ENCODE measurements at regions not wholly inside any gene's neighbourhood (a gene's known extent, or its start where the extent isn't known, plus 50 kb on each side); places are given as distances from the start of the nearest gene placed in this dataset.

DNA sequence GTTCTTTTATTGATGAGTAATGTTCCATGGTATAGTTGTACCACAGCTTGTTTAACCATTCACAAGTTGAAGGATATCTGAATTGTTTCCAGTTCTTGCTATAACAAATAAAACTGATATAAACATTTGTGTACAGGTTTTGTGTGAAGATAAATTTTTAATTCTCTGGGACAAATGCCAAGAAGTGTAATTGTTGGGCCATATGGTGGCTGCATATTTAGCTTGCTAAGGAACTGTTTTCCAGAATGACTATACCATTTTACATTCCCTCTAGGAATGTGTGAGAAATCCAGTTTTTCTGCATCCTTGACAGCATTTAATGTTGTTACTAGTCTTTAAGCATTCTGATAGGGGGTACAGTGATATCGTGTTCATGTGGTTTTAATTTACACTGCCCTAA lies 368.5 kb downstream of the KIF2B start:
- WGBS = 88% methylated on average over 1 of the region's 1 CpG
- Histone ChIP-seq H3K4me1 (ENCODE audit: control insufficient read depth in 4 of 4, insufficient read depth in 4 of 4, low read length in 3 of 4) (no peaks in the 10 kb centered on the region), H3K36me3 (ENCODE audit: control insufficient read depth in 4 of 4, insufficient read depth in 3 of 4, low read depth in 1 of 4, low read length in 3 of 4) (no peaks in the 10 kb centered on the region), H3K27me3 (ENCODE audit: control insufficient read depth in 4 of 4, insufficient read depth in 4 of 4, low read length in 3 of 4) (peaks cover 0 to 6% (median 0%) of the 10 kb centered on the region in 4 donors), H3K4me3 (ENCODE audit: low read depth in 1 of 3, low read length in 3 of 3) (no peak overlapping the region), H3K9me3 (ENCODE audit: control insufficient read depth in 4 of 4, low read length in 3 of 4) (no peaks in the 10 kb centered on the region), H3K27ac (ENCODE audit: low read depth in 1 of 2, low read length in 2 of 2) (no peak overlapping the region), H3K9ac (ENCODE audit: low read depth in 1 of 2, low read length in 2 of 2) (no peak overlapping the region)
- no peak for DNase-seq (ENCODE audit: low spot score)
- TF ChIP-seq TAF1 (conservative IDR thresholded peaks at IDR 0.05) (no peak), JUND (IDR thresholded peaks at IDR 0.05) (no peak), HNF4A (conservative IDR thresholded peaks at IDR 0.05) (no peak), RXRA (IDR thresholded peaks at IDR 0.05) (no peak), HNF4G (IDR thresholded peaks at IDR 0.05) (no peak), RAD21 (IDR thresholded peaks at IDR 0.05) (no peak), FOXA1 (IDR thresholded peaks at IDR 0.05) (no peak), EGR1 (IDR thresholded peaks at IDR 0.05; ENCODE audit: low read depth in 2 of 2) (no peak), CTCF (IDR thresholded peaks at IDR 0.05; ENCODE audit: low read depth, low read length, missing input control) (no peak)
- TF ChIP-seq, protein P1, sequence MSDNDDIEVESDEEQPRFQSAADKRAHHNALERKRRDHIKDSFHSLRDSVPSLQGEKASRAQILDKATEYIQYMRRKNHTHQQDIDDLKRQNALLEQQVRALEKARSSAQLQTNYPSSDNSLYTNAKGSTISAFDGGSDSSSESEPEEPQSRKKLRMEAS (IDR thresholded peaks at IDR 0.05) = no peak
- TF ChIP-seq, protein P2, sequence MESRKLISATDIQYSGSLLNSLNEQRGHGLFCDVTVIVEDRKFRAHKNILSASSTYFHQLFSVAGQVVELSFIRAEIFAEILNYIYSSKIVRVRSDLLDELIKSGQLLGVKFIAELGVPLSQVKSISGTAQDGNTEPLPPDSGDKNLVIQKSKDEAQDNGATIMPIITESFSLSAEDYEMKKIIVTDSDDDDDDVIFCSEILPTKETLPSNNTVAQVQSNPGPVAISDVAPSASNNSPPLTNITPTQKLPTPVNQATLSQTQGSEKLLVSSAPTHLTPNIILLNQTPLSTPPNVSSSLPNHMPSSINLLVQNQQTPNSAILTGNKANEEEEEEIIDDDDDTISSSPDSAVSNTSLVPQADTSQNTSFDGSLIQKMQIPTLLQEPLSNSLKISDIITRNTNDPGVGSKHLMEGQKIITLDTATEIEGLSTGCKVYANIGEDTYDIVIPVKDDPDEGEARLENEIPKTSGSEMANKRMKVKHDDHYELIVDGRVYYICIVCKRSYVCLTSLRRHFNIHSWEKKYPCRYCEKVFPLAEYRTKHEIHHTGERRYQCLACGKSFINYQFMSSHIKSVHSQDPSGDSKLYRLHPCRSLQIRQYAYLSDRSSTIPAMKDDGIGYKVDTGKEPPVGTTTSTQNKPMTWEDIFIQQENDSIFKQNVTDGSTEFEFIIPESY (IDR thresholded peaks at IDR 0.05) = no peak
- TF ChIP-seq, protein P3, sequence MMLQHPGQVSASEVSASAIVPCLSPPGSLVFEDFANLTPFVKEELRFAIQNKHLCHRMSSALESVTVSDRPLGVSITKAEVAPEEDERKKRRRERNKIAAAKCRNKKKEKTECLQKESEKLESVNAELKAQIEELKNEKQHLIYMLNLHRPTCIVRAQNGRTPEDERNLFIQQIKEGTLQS (IDR thresholded peaks at IDR 0.05) = no peak

DNA sequence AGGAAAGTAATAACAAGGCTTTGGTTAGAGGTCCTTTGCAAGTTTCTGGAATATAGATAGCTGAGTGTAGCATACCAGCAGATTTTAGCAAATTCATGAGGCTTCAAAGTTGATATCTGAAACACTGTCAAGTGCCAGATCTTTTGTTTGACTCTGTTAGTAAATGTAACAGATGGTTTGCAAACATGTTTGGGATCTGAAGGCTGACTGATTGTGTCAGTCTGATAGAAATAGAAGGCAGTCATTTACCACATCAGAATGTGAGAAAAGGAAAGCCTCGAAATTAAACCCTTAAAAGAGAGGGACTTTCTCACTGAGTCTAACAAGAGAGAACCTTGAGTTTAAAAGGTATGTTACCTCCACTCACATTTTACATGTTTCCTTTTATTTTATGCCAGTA lies 371.5 kb downstream of the KIF2B start:
- TF ChIP-seq, protein P2 (IDR thresholded peaks at IDR 0.05) = no peak
- TF ChIP-seq YY1 (IDR thresholded peaks at IDR 0.05) (no peak), FOXA1 (IDR thresholded peaks at IDR 0.05) (no peak), TAF1 (conservative IDR thresholded peaks at IDR 0.05) (no peak), REST (IDR thresholded peaks at IDR 0.05) (no peak), EGR1 (IDR thresholded peaks at IDR 0.05; ENCODE audit: low read depth in 2 of 2) (no peak), JUND (IDR thresholded peaks at IDR 0.05) (no peak), CTCF (IDR thresholded peaks at IDR 0.05; ENCODE audit: low read depth, low read length, missing input control) (no peak), GABPA (IDR thresholded peaks at IDR 0.05 in 1 of 2, conservative IDR thresholded peaks at IDR 0.05 in 1 of 2) (no peak)
- TF ChIP-seq, protein P3 (IDR thresholded peaks at IDR 0.05) = no peak
- TF ChIP-seq, protein P1 (IDR thresholded peaks at IDR 0.05) = no peak
- Histone ChIP-seq H3K9me3 (ENCODE audit: control insufficient read depth in 4 of 4, low read length in 3 of 4) (no peaks in the 10 kb centered on the region), H3K4me1 (ENCODE audit: control insufficient read depth in 4 of 4, insufficient read depth in 4 of 4, low read length in 3 of 4) (no peaks in the 10 kb centered on the region), H3K27me3 (ENCODE audit: control insufficient read depth in 4 of 4, insufficient read depth in 4 of 4, low read length in 3 of 4) (peaks cover 0 to 6% (median 0%) of the 10 kb centered on the region in 4 donors), H3K36me3 (ENCODE audit: control insufficient read depth in 4 of 4, insufficient read depth in 3 of 4, low read depth in 1 of 4, low read length in 3 of 4) (no peaks in the 10 kb centered on the region), H3K27ac (ENCODE audit: low read depth in 1 of 2, low read length in 2 of 2) (no peak overlapping the region), H3K9ac (ENCODE audit: low read depth in 1 of 2, low read length in 2 of 2) (no peak overlapping the region), H3K4me3 (ENCODE audit: low read depth in 1 of 3, low read length in 3 of 3) (no peak overlapping the region)
- no peak for DNase-seq (ENCODE audit: low spot score)
- WGBS = 40% methylated on average over 1 of the region's 1 CpG

Data from liver (tissue), 8 donors.